HG03025 (cell line): ENCODE measurements at regions not wholly inside any gene's neighbourhood (a gene's known extent, or its start where the extent isn't known, plus 50 kb on each side); places are given as distances from the start of the nearest gene placed in this dataset.
"Not testable (repeated sequence)": the region's sequence is repeated elsewhere in the genome, so short reads cannot be mapped to it uniquely, and the experiment has no call there.

Experiments
- ATAC-seq: cut with Tn5 transposase; IDR thresholded peaks from one replicate; pipeline ENCODE4 v1.9.1; 2021; ENCODE audit warnings: mild to moderate bottlenecking, moderate library complexity; ENCODE audit not compliant: unreplicated experiment, low FRiP score

- no peak for ATAC-seq
Measured at GRCh38 chr4:120005527-120005926, 61.1 kb downstream of the MAD2L1 start.

GRCh38 chr4:120005076-120005475 lies 61.6 kb downstream of the MAD2L1 start:
- ATAC-seq: no peak

- ATAC-seq: no peak
Measured at GRCh38 chr4:120004054-120004453, 62.6 kb downstream of the MAD2L1 start.

GRCh38 chr4:120003193-120003592 lies 63.5 kb downstream of the MAD2L1 start:
- no peak for ATAC-seq

GRCh38 chr4:120001850-120002249 lies 64.8 kb downstream of the MAD2L1 start:
- ATAC-seq: no peak

- ATAC-seq: no peak
Measured at GRCh38 chr4:120000591-120001296, 65.9 kb downstream of the MAD2L1 start.

- not testable (repeated sequence) for ATAC-seq
Measured at GRCh38 chr4:119996024-119996423, 70.6 kb downstream of the MAD2L1 start.

GRCh38 chr4:119984996-119985395 lies 81.7 kb downstream of the MAD2L1 start:
- no peak for ATAC-seq

- ATAC-seq: no peak
Measured at GRCh38 chr4:119982756-119983155, 83.9 kb downstream of the MAD2L1 start.

- ATAC-seq: no peak
Measured at GRCh38 chr4:119980456-119980855, 86.2 kb downstream of the MAD2L1 start.

GRCh38 chr4:119977076-119977940 lies 89.3 kb downstream of the MAD2L1 start:
- ATAC-seq: no peak

GRCh38 chr4:119971431-119972084 lies 95.1 kb downstream of the MAD2L1 start:
- no peak for ATAC-seq

GRCh38 chr4:119962631-119963030 lies 104.0 kb downstream of the MAD2L1 start:
- ATAC-seq: no peak

GRCh38 chr4:119958983-119959382 lies 107.7 kb downstream of the MAD2L1 start:
- ATAC-seq: no peak

- no peak for ATAC-seq
Measured at GRCh38 chr4:119955256-119955655, 111.4 kb downstream of the MAD2L1 start.

- not testable (repeated sequence) for ATAC-seq
Measured at GRCh38 chr4:119954487-119954886, 112.2 kb downstream of the MAD2L1 start.

GRCh38 chr4:119946359-119946758 lies 120.3 kb downstream of the MAD2L1 start:
- no peak for ATAC-seq

- ATAC-seq: no peak
Measured at GRCh38 chr4:119942806-119943205, 123.8 kb downstream of the MAD2L1 start.

- no peak for ATAC-seq
Measured at GRCh38 chr4:119940557-119940956, 126.1 kb downstream of the MAD2L1 start.

- no peak for ATAC-seq
Measured at GRCh38 chr4:119939071-119939995, 127.3 kb downstream of the MAD2L1 start.
